CD4-positive, alpha-beta T cell treated with Interleukin-17A for 4 hours (primary cell): ENCODE measurements at regions not wholly inside any gene's neighbourhood (a gene's known extent, or its start where the extent isn't known, plus 50 kb on each side); places are given as distances from the start of the nearest gene placed in this dataset.

Source experiments
- DNase-seq: peaks from one replicate; pipeline ENCODE4 v3.0.0-alpha.2; 2020; ENCODE audit warnings: mixed read lengths

GRCh38 chr2:145593991-145594614, 1074.2 kb upstream of the ZEB2 start:
- DNase-seq = no peak

GRCh38 chr2:145593280-145593679, 1073.4 kb upstream of the ZEB2 start:
- DNase-seq = no peak

GRCh38 chr2:145592361-145592760, 1072.4 kb upstream of the ZEB2 start:
- no peak for DNase-seq

- DNase-seq = no peak
Observed at GRCh38 chr2:145591109-145591809, 1071.3 kb upstream of the ZEB2 start.

GRCh38 chr2:145587922-145588321, 1068.0 kb upstream of the ZEB2 start:
- no peak for DNase-seq

- DNase-seq = no peak
Observed at GRCh38 chr2:145584353-145584752, 1064.4 kb upstream of the ZEB2 start.

GRCh38 chr2:145573608-145574007, 1053.7 kb upstream of the ZEB2 start:
- DNase-seq = no peak

- DNase-seq = no peak
Observed at GRCh38 chr2:145572238-145572637, 1052.3 kb upstream of the ZEB2 start.

GRCh38 chr2:145569108-145569507, 1049.2 kb upstream of the ZEB2 start:
- no peak for DNase-seq

- DNase-seq = no peak
Observed at GRCh38 chr2:145563741-145564615, 1044.1 kb upstream of the ZEB2 start.

GRCh38 chr2:145561152-145561551, 1041.2 kb upstream of the ZEB2 start:
- no peak for DNase-seq

- no peak for DNase-seq
Observed at GRCh38 chr2:145558617-145559350, 1038.9 kb upstream of the ZEB2 start.

GRCh38 chr2:145555360-145555759, 1035.4 kb upstream of the ZEB2 start:
- no peak for DNase-seq

- DNase-seq = no peak
Observed at GRCh38 chr2:145551686-145552085, 1031.8 kb upstream of the ZEB2 start.

- no peak for DNase-seq
Observed at GRCh38 chr2:145548479-145548878, 1028.6 kb upstream of the ZEB2 start.

GRCh38 chr2:145547620-145548019, 1027.7 kb upstream of the ZEB2 start:
- DNase-seq = no peak

GRCh38 chr2:145546091-145546490, 1026.2 kb upstream of the ZEB2 start:
- no peak for DNase-seq

- DNase-seq = no peak
Observed at GRCh38 chr2:145543856-145544255, 1023.9 kb upstream of the ZEB2 start.

GRCh38 chr2:145543155-145543554, 1023.2 kb upstream of the ZEB2 start:
- no peak for DNase-seq

- no peak for DNase-seq
Observed at GRCh38 chr2:145541028-145541427, 1021.1 kb upstream of the ZEB2 start.

GRCh38 chr2:145538661-145539350, 1018.9 kb upstream of the ZEB2 start:
- no peak for DNase-seq

GRCh38 chr2:145530653-145531052, 1010.7 kb upstream of the ZEB2 start:
- DNase-seq = no peak
